BE2C (cell line): ENCODE measurements at regions not wholly inside any gene's neighbourhood (a gene's known extent, or its start where the extent isn't known, plus 50 kb on each side); places are given as distances from the start of the nearest gene placed in this dataset.

Source experiments
- DNase-seq: peaks from one replicate; pipeline ENCODE4 v3.0.0-alpha.2; 2020
- H3K27me3 ChIP-seq: fragments of 250-450 bp; sonication (Bioruptor Pico); 2 replicates; pipeline ENCODE4 v1.5.1; 2020; ENCODE audit warnings: mild to moderate bottlenecking
- H3K36me3 ChIP-seq: fragments of 250-450 bp; sonication (Bioruptor Pico); 2 replicates; pipeline ENCODE4 v1.5.1; 2020; ENCODE audit warnings: mild to moderate bottlenecking
- H3K4me1 ChIP-seq: fragments of 250-450 bp; sonication (Bioruptor Pico); 2 replicates; pipeline ENCODE4 v1.5.1; 2020
- H3K4me3 ChIP-seq: 2 replicates; pipeline ENCODE4 v1.5.1; 2011; ENCODE audit warnings: low read depth, low read length
- H3K9me3 ChIP-seq: fragments of 250-450 bp; sonication (Bioruptor Pico); 2 replicates; pipeline ENCODE4 v1.5.1; 2020
- TF ChIP-seq, protein P1 (sequence below): IDR thresholded peaks from 2 replicates; pipeline ENCODE4 v1.5.1; 2012; ENCODE audit warnings: mild to moderate bottlenecking, low read depth, low read length

DNA sequence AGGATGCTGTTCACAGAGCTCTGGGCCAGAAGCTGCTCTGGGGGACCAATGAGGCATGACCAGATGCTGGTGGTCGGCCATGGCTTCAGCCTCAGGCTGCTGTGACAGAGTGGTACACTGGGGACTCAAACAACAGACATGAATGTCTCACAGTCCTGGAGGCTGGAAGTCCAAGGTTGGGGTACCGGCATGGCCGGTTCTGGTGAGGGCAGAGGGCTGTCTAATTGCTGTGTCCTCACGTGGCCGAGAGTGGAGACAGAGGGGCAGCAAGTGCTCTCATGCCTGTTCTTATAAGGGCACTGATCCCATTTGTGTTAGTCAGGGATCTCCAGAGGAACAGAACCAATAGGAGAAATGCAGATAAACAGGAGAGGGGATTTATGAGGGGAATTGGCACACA is 253.5 kb upstream of the C1orf174 start:
- no peaks in the 10 kb centered on the region for H3K9me3 ChIP-seq
- no peak overlapping the region for H3K4me3 ChIP-seq
- no peaks in the 10 kb centered on the region for H3K36me3 ChIP-seq
- no peaks in the 10 kb centered on the region for H3K4me1 ChIP-seq
- TF ChIP-seq, protein P1, sequence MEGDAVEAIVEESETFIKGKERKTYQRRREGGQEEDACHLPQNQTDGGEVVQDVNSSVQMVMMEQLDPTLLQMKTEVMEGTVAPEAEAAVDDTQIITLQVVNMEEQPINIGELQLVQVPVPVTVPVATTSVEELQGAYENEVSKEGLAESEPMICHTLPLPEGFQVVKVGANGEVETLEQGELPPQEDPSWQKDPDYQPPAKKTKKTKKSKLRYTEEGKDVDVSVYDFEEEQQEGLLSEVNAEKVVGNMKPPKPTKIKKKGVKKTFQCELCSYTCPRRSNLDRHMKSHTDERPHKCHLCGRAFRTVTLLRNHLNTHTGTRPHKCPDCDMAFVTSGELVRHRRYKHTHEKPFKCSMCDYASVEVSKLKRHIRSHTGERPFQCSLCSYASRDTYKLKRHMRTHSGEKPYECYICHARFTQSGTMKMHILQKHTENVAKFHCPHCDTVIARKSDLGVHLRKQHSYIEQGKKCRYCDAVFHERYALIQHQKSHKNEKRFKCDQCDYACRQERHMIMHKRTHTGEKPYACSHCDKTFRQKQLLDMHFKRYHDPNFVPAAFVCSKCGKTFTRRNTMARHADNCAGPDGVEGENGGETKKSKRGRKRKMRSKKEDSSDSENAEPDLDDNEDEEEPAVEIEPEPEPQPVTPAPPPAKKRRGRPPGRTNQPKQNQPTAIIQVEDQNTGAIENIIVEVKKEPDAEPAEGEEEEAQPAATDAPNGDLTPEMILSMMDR, result no peak
- DNase-seq, result no peak
- no peaks in the 10 kb centered on the region for H3K27me3 ChIP-seq

DNA sequence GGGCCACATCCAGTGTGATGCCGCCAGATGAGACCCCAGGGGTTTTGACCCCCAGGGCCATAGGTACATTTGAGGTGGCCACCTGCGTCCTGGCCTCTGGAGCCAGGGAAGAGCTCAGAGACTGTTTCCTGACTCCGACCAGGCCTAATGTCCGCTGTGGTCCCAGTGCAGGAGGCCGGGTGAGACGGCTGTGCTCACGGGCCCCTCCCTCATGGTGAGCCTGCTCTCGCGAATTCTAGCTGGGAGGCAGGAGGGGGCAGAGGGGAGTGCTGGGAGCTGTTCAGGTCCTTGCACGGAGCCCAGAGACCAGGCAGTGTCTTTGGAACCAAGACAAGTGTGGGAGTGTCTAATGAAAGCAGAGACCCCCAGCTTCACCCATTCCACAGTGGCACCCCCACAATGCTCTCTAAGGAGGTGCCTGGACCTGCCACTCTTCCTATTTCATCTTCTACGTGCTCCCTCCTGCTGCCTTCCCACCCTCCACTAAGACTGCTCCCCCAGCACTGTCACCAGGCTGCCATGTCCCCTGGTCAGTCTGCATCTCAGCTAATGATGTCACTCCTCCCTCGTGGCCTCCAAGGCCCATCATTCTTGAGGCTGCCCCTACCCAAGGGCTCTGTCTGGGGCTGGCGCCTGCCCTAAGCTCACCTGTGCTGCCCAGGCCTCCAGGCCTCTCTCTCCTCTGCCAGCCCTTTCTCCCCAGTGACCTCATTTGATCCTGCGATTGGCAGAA is 256.3 kb upstream of the C1orf174 start:
- H3K4me3 ChIP-seq, result no peak overlapping the region
- no peaks in the 10 kb centered on the region for H3K4me1 ChIP-seq
- no peaks in the 10 kb centered on the region for H3K27me3 ChIP-seq
- no peaks in the 10 kb centered on the region for H3K9me3 ChIP-seq
- H3K36me3 ChIP-seq, result no peaks in the 10 kb centered on the region
- DNase-seq, result no peak
- TF ChIP-seq, protein P1, result no peak

DNA sequence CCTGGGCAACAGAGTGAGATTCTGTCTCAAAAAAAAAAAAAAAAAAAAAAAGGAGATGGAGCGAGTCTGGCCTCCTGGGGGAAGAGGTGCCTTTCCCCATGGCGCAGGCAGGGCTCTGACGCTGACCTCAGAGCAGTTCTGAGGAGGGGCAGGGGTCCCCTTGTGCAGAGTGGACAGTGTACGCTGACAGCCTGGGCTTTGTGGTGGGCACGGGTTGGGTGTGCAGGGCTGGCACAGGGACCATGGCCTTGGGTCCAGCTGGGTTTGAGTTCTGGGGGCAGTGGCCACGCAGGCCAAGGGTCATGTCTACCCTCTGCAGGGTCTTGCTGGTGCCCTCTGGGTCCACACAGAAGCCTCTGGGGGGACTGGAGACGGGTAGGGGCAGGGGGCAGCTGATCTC is 260.1 kb upstream of the C1orf174 start:
- Histone ChIP-seq H3K27me3 (no peaks in the 10 kb centered on the region), H3K9me3 (no peaks in the 10 kb centered on the region), H3K4me1 (no peaks in the 10 kb centered on the region), H3K4me3 (no peak overlapping the region), H3K36me3 (no peaks in the 10 kb centered on the region)
- no peak for DNase-seq
- TF ChIP-seq, protein P1, result no peak

DNA sequence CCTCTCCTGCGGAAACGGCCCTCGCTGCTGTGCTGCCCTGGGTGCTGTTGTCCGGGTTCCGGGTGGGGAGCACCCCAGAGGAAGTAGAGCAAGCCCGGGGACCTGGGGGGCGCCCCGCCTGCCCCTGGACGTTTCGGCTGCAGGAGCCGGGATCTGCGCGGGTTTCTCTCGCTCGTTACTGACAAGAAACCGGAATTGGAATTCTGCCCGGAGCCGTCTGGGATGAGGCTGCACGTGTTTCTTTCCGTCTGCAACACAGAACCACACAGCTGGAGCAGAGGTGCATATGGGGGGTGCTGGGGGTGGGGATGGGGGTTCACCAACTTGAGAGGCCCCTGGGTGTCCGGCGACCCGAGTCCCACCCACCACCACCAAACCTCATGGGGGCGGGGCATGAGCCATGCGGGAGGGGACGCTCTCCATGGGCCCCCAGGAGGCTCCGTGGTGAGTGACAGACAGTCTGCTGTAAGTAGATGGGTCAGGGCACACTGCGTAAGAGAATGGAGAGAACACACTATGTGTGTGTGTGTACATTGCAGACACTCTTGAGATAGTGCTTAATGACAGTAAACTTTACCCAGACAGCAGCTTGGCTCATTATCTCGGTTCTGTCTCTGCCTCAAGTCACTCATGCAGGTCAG is 261.4 kb upstream of the C1orf174 start:
- TF ChIP-seq, protein P1, result no peak
- H3K9me3 ChIP-seq, result no peaks in the 10 kb centered on the region
- no peaks in the 10 kb centered on the region for H3K27me3 ChIP-seq
- H3K4me1 ChIP-seq, result no peaks in the 10 kb centered on the region
- no peak overlapping the region for H3K4me3 ChIP-seq
- H3K36me3 ChIP-seq, result no peaks in the 10 kb centered on the region
- no peak for DNase-seq

DNA sequence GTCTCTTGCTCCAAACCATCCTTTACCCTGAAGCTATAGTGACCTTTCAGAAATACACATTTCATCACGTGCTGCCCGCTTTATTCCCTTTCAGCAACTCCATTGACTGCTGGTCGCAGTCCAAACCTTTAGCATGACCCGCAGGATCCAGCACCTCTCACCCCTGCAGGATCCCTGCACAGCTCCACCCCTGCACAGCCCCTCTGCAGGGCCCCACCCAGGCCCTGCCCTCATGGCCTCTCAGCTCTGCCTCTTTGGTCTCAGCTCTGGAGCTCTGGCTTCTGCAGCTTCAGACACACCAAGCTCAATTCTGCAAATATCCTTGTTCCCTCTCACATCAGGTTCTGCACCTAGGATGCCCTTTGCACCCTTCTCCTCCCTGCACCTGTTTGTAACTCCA is 264.9 kb upstream of the C1orf174 start:
- H3K4me1 ChIP-seq, result no peaks in the 10 kb centered on the region
- no peak for DNase-seq
- no peaks in the 10 kb centered on the region for H3K36me3 ChIP-seq
- TF ChIP-seq, protein P1, result no peak
- H3K9me3 ChIP-seq, result no peaks in the 10 kb centered on the region
- no peak overlapping the region for H3K4me3 ChIP-seq
- H3K27me3 ChIP-seq, result no peaks in the 10 kb centered on the region

DNA sequence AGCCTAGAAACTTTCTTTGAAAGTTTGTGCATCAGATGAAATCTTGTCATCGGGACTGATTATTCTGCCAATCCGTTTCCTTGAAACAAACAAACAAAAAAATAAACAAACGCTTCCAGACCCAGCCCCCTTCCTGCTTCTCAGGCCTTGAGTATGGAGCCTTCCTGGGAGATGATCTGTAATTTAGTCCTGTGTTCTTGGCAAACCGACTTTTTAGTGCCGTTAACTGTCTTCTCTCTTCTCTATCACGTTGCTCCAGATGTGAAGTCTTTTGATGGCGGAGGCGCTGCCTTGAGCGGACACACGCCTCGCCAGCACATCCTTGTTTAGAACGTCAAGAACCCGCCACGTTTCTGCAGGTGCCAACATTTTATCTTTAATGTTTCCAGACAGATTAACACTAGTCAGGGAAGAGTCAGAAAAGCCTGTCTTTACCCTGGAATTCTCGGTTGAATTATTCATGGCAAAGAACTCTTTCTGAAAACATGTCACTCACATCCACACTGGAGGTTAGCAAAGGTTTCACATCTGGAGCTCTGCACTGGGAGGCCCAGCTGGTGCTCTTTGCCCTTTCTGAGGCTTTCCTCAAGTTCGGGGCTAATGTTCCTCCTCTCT is 265.7 kb upstream of the C1orf174 start:
- H3K4me3 ChIP-seq, result no peak overlapping the region
- H3K4me1 ChIP-seq, result no peaks in the 10 kb centered on the region
- no peaks in the 10 kb centered on the region for H3K36me3 ChIP-seq
- TF ChIP-seq, protein P1, result no peak
- H3K9me3 ChIP-seq, result no peaks in the 10 kb centered on the region
- DNase-seq, result no peak
- H3K27me3 ChIP-seq, result no peaks in the 10 kb centered on the region
